RCC 7860 (cell line): ENCODE measurements at regions not wholly inside any gene's neighbourhood (a gene's known extent, or its start where the extent isn't known, plus 50 kb on each side); places are given as distances from the start of the nearest gene placed in this dataset.

Experiments
- DNase-seq: peaks from one replicate; pipeline ENCODE4 v3.0.0-alpha.2; 2015; ENCODE audit warnings: low spot score
- FAIRE-seq: peaks from 2 replicates; lab custom pipeline; 2012; peaks lifted over from hg19 to GRCh38; lab: Jason Lieb, UNC

- DNase-seq (no peak), FAIRE-seq (no peak)
Observed at GRCh38 chr17:77865112-77865611, 93.3 kb upstream of the TNRC6C start.

- FAIRE-seq (no peak), DNase-seq (no peak)
Observed at GRCh38 chr17:77865716-77866115, 92.8 kb upstream of the TNRC6C start.

GRCh38 chr17:77867308-77867781 lies 91.2 kb upstream of the TNRC6C start:
- FAIRE-seq, result no peak
- DNase-seq, result no peak

GRCh38 chr17:77867976-77868713 lies 90.4 kb upstream of the TNRC6C start:
- DNase-seq (no peak), FAIRE-seq (no peak)

GRCh38 chr17:77869041-77869599 lies 89.4 kb upstream of the TNRC6C start:
- FAIRE-seq (no peak), DNase-seq (no peak)

- FAIRE-seq (no peak), DNase-seq (no peak)
Observed at GRCh38 chr17:77869665-77870132, 88.8 kb upstream of the TNRC6C start.

- FAIRE-seq (no peak), DNase-seq (no peak)
Observed at GRCh38 chr17:77872199-77872598, 86.3 kb upstream of the TNRC6C start.

- DNase-seq, result no peak
- FAIRE-seq, result no peak
Observed at GRCh38 chr17:77872714-77873499, 85.6 kb upstream of the TNRC6C start.

GRCh38 chr17:77873500-77874302 lies 84.8 kb upstream of the TNRC6C start:
- no peak for DNase-seq

GRCh38 chr17:77874303-77875050 lies 84.0 kb upstream of the TNRC6C start:
- FAIRE-seq (no peak), DNase-seq (no peak)

More at GRCh38 chr17:77873500-77874302, 84.8 kb upstream of the TNRC6C start:
- no peak for FAIRE-seq

- DNase-seq (no peak), FAIRE-seq (no peak)
Observed at GRCh38 chr17:77875051-77875780, 83.3 kb upstream of the TNRC6C start.

GRCh38 chr17:77875881-77876509 lies 82.5 kb upstream of the TNRC6C start:
- FAIRE-seq, result no peak
- peak; percentile 8 for DNase-seq

GRCh38 chr17:77877036-77877435 lies 81.5 kb upstream of the TNRC6C start:
- FAIRE-seq, result no peak
- no peak for DNase-seq

GRCh38 chr17:77877646-77878355 lies 80.7 kb upstream of the TNRC6C start:
- DNase-seq, result no peak

GRCh38 chr17:77879226-77879895 lies 79.1 kb upstream of the TNRC6C start:
- FAIRE-seq, result no peak

More at GRCh38 chr17:77877646-77878355, 80.7 kb upstream of the TNRC6C start:
- FAIRE-seq, result no peak

GRCh38 chr17:77879896-77880280 lies 78.6 kb upstream of the TNRC6C start:
- FAIRE-seq, result no peak
- no peak for DNase-seq

More at GRCh38 chr17:77879226-77879895, 79.1 kb upstream of the TNRC6C start:
- no peak for DNase-seq

- FAIRE-seq, result no peak
Observed at GRCh38 chr17:77880711-77881450, 77.6 kb upstream of the TNRC6C start.

More at GRCh38 chr17:77880711-77881450, 77.6 kb upstream of the TNRC6C start:
- DNase-seq, result no peak
